IMR-90 (cell line): ENCODE measurements at regions not wholly inside any gene's neighbourhood (a gene's known extent, or its start where the extent isn't known, plus 50 kb on each side); places are given as distances from the start of the nearest gene placed in this dataset.

Source experiments
- BHLHE40 ChIP-seq: fragments of 150-350 bp; IDR thresholded peaks from 2 replicates; pipeline ENCODE4 v1.6.1; 2016; ENCODE audit warnings: mild to moderate bottlenecking, low read depth, low read length
- CEBPB ChIP-seq: IDR thresholded peaks from 2 replicates; pipeline ENCODE4 v1.6.1; 2012; ENCODE audit warnings: low read depth, low read length, improper control_type of control experiment
- CHD1 ChIP-seq: IDR thresholded peaks from 2 replicates; pipeline ENCODE4 v1.6.1; 2012; ENCODE audit warnings: low read depth, low read length, improper control_type of control experiment
- CTCF ChIP-seq: conservative IDR thresholded peaks from 2 replicates; pipeline ENCODE4 v1.5.1; 2012; ENCODE audit warnings: mild to moderate bottlenecking, low read depth, low read length, improper control_type of control experiment
- FOS ChIP-seq: fragments of 150-350 bp; IDR thresholded peaks from 2 replicates; pipeline ENCODE4 v1.6.1; 2016; ENCODE audit warnings: low read depth, low read length
- MAFK ChIP-seq: IDR thresholded peaks from 2 replicates; pipeline ENCODE4 v1.6.1; 2012; ENCODE audit warnings: low read depth, low read length, improper control_type of control experiment
- MAZ ChIP-seq: IDR thresholded peaks from 2 replicates; pipeline ENCODE4 v1.6.1; 2012; ENCODE audit warnings: low read depth, mild to moderate bottlenecking, low read length, improper control_type of control experiment, moderate library complexity, borderline replicate concordance
- POLR2A ChIP-seq: IDR thresholded peaks from 2 replicates; pipeline ENCODE4 v1.6.1; 2012; ENCODE audit warnings: mild to moderate bottlenecking, low read depth, low read length
- RAD21 ChIP-seq: IDR thresholded peaks from 2 replicates; pipeline ENCODE4 v1.6.1; 2012; ENCODE audit warnings: low read length, improper control_type of control experiment
- RCOR1 ChIP-seq: IDR thresholded peaks from 2 replicates; pipeline ENCODE4 v1.6.1; 2012; ENCODE audit warnings: mild to moderate bottlenecking, low read length, improper control_type of control experiment; ENCODE audit not compliant: insufficient replicate concordance
- RFX5 ChIP-seq: IDR thresholded peaks from 2 replicates; pipeline ENCODE4 v1.8.0; 2012; ENCODE audit warnings: low read depth, mild to moderate bottlenecking, low read length, moderate library complexity
- SMC3 ChIP-seq: fragments of 150-350 bp; IDR thresholded peaks from 2 replicates; pipeline ENCODE4 v1.6.1; 2016; ENCODE audit warnings: low read depth, mild to moderate bottlenecking, antibody characterized with exemption, low read length, moderate library complexity
- USF2 ChIP-seq: fragments of 150-350 bp; IDR thresholded peaks from 2 replicates; pipeline ENCODE4 v1.6.1; 2017; ENCODE audit warnings: mild to moderate bottlenecking, antibody characterized with exemption, low read length, low read depth

GRCh38 chr14:49480053-49480760 lies 106.0 kb downstream of the RPS29 start:
- TF ChIP-seq POLR2A (no peak), CTCF (no peak), RCOR1 (no peak), SMC3 (no peak), USF2 (no peak), BHLHE40 (no peak), CEBPB (no peak), RFX5 (no peak), CHD1 (no peak), RAD21 (no peak), MAFK (no peak), FOS (no peak), MAZ (no peak)
